Hepatocyte (in vitro differentiated cells): ENCODE measurements at regions not wholly inside any gene's neighbourhood (a gene's known extent, or its start where the extent isn't known, plus 50 kb on each side); places are given as distances from the start of the nearest gene placed in this dataset.

Experiments
- EZH2 ChIP-seq: fragments of 200-600 bp; sonication (generic); IDR thresholded peaks from 2 replicates; pipeline ENCODE4 v1.6.1; 2016; ENCODE audit warnings: antibody characterized with exemption, mild to moderate bottlenecking, borderline replicate concordance
- EZH2phosphoT487 ChIP-seq: fragments of 200-600 bp; sonication (generic); IDR thresholded peaks from one replicate; pipeline ENCODE4 v1.6.1; 2018; ENCODE audit warnings: antibody characterized with exemption, mild to moderate bottlenecking, low read depth, moderate library complexity; ENCODE audit not compliant: unreplicated experiment, severe bottlenecking
- TF ChIP-seq, protein P1 (sequence below): fragments of 200-600 bp; sonication (generic); IDR thresholded peaks from 2 replicates; pipeline ENCODE4 v1.5.1; 2016; ENCODE audit warnings: antibody characterized with exemption, mild to moderate bottlenecking; ENCODE audit not compliant: poor library complexity

DNA sequence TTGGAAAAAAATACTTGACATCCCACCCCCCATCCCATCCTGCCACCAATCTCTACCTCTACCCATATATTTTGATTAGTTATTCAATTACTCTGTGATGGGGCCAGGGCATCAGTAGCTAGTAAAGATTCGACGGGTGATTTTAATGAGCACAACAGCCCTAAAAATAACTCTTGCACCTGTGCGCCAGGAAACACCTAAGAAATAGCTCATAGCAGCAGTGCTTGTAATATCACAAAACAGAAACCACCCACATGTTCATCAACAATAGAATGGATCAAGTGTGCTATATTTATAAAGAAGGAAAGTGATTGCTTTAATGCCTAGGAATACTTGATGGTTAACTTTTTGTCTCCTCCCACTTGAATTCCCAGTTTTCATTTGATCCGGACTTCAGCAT is 225.6 kb upstream of the LCORL start:
- TF ChIP-seq, protein P1, sequence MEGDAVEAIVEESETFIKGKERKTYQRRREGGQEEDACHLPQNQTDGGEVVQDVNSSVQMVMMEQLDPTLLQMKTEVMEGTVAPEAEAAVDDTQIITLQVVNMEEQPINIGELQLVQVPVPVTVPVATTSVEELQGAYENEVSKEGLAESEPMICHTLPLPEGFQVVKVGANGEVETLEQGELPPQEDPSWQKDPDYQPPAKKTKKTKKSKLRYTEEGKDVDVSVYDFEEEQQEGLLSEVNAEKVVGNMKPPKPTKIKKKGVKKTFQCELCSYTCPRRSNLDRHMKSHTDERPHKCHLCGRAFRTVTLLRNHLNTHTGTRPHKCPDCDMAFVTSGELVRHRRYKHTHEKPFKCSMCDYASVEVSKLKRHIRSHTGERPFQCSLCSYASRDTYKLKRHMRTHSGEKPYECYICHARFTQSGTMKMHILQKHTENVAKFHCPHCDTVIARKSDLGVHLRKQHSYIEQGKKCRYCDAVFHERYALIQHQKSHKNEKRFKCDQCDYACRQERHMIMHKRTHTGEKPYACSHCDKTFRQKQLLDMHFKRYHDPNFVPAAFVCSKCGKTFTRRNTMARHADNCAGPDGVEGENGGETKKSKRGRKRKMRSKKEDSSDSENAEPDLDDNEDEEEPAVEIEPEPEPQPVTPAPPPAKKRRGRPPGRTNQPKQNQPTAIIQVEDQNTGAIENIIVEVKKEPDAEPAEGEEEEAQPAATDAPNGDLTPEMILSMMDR: no peak
- no peak for TF ChIP-seq EZH2phosphoT487
- TF ChIP-seq EZH2: no peak
